Loucy (cell line): ENCODE measurements at regions not wholly inside any gene's neighbourhood (a gene's known extent, or its start where the extent isn't known, plus 50 kb on each side); places are given as distances from the start of the nearest gene placed in this dataset.

Experiments
- H2AFZ ChIP-seq: fragments of 200-600 bp; sonication (generic); 2 replicates; pipeline ENCODE4 v1.6.0; 2016; ENCODE audit warnings: antibody characterized with exemption, mild to moderate bottlenecking, low read length, moderate library complexity
- H3F3A ChIP-seq: fragments of 200-600 bp; 2 replicates; pipeline ENCODE4 v1.6.0; 2016; ENCODE audit warnings: antibody characterized with exemption, low read depth, mild to moderate bottlenecking
- H3K27me3 ChIP-seq: fragments of 200-600 bp; sonication (generic); 2 replicates; pipeline ENCODE4 v1.6.1; 2014; ENCODE audit warnings: low read length, mild to moderate bottlenecking; ENCODE audit not compliant: insufficient read depth, poor library complexity, severe bottlenecking
- H3K36me3 ChIP-seq: fragments of 200-600 bp; sonication (generic); 2 replicates; pipeline ENCODE4 v1.6.1; 2016; ENCODE audit warnings: low read length; ENCODE audit not compliant: insufficient read depth
- H3K4me1 ChIP-seq: fragments of 200-600 bp; sonication (generic); 2 replicates; pipeline ENCODE4 v1.5.1; 2014; ENCODE audit warnings: low read length, mild to moderate bottlenecking; ENCODE audit not compliant: insufficient read depth, poor library complexity, severe bottlenecking
- H3K4me2 ChIP-seq: fragments of 200-600 bp; sonication (generic); 2 replicates; pipeline ENCODE4 v1.6.0; 2014; ENCODE audit warnings: antibody characterized with exemption, low read length, low read depth, mild to moderate bottlenecking; ENCODE audit not compliant: poor library complexity, severe bottlenecking
- H3K4me3 ChIP-seq: fragments of 200-600 bp; sonication (generic); 2 replicates; pipeline ENCODE4 v1.5.1; 2014; ENCODE audit warnings: low read length, mild to moderate bottlenecking, mixed read lengths; ENCODE audit not compliant: poor library complexity, severe bottlenecking
- H3K79me2 ChIP-seq: fragments of 200-600 bp; sonication (generic); 2 replicates; pipeline ENCODE4 v1.6.1; 2014; ENCODE audit warnings: low read length; ENCODE audit not compliant: insufficient read depth
- H3K9ac ChIP-seq: fragments of 200-600 bp; sonication (generic); 2 replicates; pipeline ENCODE4 v1.6.0; 2014; ENCODE audit warnings: mild to moderate bottlenecking, low read depth, low read length, moderate library complexity; ENCODE audit not compliant: poor library complexity, severe bottlenecking
- H3K9me2 ChIP-seq: fragments of 200-600 bp; sonication (generic); replicated peaks from 2 replicates; pipeline ENCODE4 v1.6.1; 2016; ENCODE audit warnings: low read depth, low read length, mixed read lengths
- H3K9me3 ChIP-seq: fragments of 200-600 bp; sonication (generic); 2 replicates; pipeline ENCODE4 v1.6.1; 2014; ENCODE audit warnings: mild to moderate bottlenecking, antibody characterized with exemption, low read length, low read depth; ENCODE audit not compliant: insufficient read depth
- H4K20me1 ChIP-seq: fragments of 200-600 bp; sonication (generic); 2 replicates; pipeline ENCODE4 v1.6.0; 2014; ENCODE audit warnings: antibody characterized with exemption, low read length, mild to moderate bottlenecking; ENCODE audit not compliant: insufficient read depth, poor library complexity, severe bottlenecking
- EZH2phosphoT487 ChIP-seq: fragments of 200-600 bp; IDR thresholded peaks from 2 replicates; pipeline ENCODE4 v1.6.1; 2018; ENCODE audit warnings: antibody characterized with exemption, mild to moderate bottlenecking, moderate library complexity, borderline replicate concordance
- TF ChIP-seq, protein P1 (sequence below): fragments of 200-600 bp; sonication (generic); conservative IDR thresholded peaks from 2 replicates; pipeline ENCODE4 v1.5.1; 2014; ENCODE audit warnings: mild to moderate bottlenecking, antibody characterized with exemption, low read length

DNA sequence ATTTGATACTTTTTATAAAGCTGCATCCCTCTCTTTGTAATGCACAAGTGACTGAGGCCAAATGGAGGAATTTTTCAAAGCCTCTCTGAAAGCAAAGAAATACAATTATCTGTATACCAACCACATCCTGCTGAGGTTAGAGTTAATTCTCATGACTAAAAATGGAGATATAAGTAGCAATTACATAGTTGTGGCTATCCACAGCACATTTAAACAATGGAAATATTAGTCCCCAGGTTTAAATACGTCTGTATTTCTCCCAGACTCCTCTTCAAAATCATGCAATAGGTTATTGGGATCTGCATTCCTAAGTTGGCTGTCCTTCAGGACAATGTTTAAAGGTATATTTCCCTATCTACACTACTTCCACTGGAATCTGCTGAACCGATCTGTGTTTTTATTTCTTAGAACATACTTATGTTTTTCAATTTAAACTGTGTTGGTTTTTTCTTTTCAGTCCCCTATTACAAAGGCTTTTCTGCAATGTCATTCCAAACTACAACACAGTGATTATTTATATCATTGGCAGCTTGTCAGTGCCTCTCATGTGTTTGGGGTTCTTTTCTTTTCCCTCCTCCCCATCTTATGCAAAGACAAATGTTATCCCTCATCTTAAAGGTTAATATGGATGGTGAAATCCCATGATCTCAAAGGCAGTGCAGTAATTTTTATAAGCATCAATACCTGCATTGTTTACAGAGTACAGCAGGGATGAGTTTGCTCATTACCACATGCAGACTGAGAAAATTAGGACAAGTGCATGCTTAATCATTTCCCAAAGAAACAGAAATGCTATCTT is 134.8 kb upstream of the FSHR start:
- no peak overlapping the region for H3K9ac ChIP-seq
- H3K27me3 ChIP-seq: no peaks in the 10 kb centered on the region
- no peaks in the 10 kb centered on the region for H3K4me1 ChIP-seq
- H3K36me3 ChIP-seq: no peaks in the 10 kb centered on the region
- no peak overlapping the region for H2AFZ ChIP-seq
- H3K9me3 ChIP-seq: no peaks in the 10 kb centered on the region
- H4K20me1 ChIP-seq: no peaks in the 10 kb centered on the region
- TF ChIP-seq, protein P1, sequence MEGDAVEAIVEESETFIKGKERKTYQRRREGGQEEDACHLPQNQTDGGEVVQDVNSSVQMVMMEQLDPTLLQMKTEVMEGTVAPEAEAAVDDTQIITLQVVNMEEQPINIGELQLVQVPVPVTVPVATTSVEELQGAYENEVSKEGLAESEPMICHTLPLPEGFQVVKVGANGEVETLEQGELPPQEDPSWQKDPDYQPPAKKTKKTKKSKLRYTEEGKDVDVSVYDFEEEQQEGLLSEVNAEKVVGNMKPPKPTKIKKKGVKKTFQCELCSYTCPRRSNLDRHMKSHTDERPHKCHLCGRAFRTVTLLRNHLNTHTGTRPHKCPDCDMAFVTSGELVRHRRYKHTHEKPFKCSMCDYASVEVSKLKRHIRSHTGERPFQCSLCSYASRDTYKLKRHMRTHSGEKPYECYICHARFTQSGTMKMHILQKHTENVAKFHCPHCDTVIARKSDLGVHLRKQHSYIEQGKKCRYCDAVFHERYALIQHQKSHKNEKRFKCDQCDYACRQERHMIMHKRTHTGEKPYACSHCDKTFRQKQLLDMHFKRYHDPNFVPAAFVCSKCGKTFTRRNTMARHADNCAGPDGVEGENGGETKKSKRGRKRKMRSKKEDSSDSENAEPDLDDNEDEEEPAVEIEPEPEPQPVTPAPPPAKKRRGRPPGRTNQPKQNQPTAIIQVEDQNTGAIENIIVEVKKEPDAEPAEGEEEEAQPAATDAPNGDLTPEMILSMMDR: no peak
- no peak for TF ChIP-seq EZH2phosphoT487
- no peaks in the 10 kb centered on the region for H3K79me2 ChIP-seq
- H3K9me2 ChIP-seq: no peaks in the 10 kb centered on the region
- H3F3A ChIP-seq: no peaks in the 10 kb centered on the region
- no peak overlapping the region for H3K4me2 ChIP-seq
- no peak overlapping the region for H3K4me3 ChIP-seq

DNA sequence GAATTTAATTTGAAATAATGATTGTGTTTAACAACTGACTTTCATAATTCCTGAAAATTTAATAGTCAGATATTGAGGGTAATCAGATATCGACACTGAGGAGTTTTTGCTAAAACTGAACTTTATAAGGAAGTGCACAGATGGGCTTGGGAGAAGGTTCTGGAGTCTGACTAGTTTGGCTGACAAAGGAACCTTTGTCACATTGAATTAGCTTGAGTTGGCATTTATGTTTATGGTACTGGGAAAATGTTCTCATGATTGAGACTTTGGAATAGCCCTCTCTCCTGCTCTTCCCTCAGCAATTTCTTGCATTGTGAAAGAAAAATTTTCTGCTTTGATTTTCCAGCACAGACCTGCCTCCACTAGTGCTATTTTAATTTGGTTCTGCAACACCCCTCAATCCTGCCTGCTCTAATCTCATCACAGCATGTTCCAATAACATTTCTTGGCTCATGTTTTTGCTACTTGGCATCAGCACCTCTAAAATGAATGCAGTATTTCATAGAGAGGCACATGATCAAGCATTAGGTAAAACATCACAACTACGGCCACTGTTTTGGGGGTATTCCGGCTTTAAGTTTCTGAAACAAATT is 133.9 kb upstream of the FSHR start:
- Histone ChIP-seq H3K4me2 (no peak overlapping the region), H3K9me2 (no peaks in the 10 kb centered on the region), H2AFZ (no peak overlapping the region), H3K9me3 (no peaks in the 10 kb centered on the region), H4K20me1 (no peaks in the 10 kb centered on the region), H3K36me3 (no peaks in the 10 kb centered on the region), H3K79me2 (no peaks in the 10 kb centered on the region), H3K9ac (no peak overlapping the region), H3K27me3 (no peaks in the 10 kb centered on the region), H3K4me3 (no peak overlapping the region), H3F3A (no peaks in the 10 kb centered on the region), H3K4me1 (no peaks in the 10 kb centered on the region)
- TF ChIP-seq, protein P1: no peak
- TF ChIP-seq EZH2phosphoT487: no peak

DNA sequence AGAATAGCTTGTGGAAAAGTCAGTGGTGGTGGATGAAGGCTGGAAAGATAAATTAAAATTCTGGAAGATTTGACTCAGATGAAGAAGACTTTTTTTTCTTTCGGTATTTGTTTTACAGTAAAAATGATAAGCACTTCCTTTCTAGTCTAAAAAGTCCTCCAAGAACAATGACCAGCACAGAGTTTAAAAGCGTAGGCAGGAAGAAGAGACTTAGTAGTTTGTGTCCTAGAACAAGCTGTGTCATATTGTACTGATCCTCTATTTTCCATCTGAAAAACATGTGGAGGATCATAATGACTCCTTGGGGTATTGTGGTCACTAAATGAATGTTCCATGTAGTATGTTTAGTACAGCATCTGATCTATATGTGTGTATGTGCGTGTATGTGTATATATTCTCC is 132.4 kb upstream of the FSHR start:
- no peaks in the 10 kb centered on the region for H3K9me2 ChIP-seq
- H2AFZ ChIP-seq: no peak overlapping the region
- TF ChIP-seq, protein P1: no peak
- TF ChIP-seq EZH2phosphoT487: no peak
- H3K79me2 ChIP-seq: no peaks in the 10 kb centered on the region
- H3K4me1 ChIP-seq: no peaks in the 10 kb centered on the region
- no peaks in the 10 kb centered on the region for H3K36me3 ChIP-seq
- H3K27me3 ChIP-seq: no peaks in the 10 kb centered on the region
- no peaks in the 10 kb centered on the region for H3K9me3 ChIP-seq
- H3F3A ChIP-seq: no peaks in the 10 kb centered on the region
- no peak overlapping the region for H3K9ac ChIP-seq
- H4K20me1 ChIP-seq: no peaks in the 10 kb centered on the region
- no peak overlapping the region for H3K4me3 ChIP-seq
- no peak overlapping the region for H3K4me2 ChIP-seq
